ENCODE measurements at regions not wholly inside any gene's neighbourhood (a gene's known extent, or its start where the extent isn't known, plus 50 kb on each side); places are given as distances from the start of the nearest gene placed in this dataset.

DNA sequence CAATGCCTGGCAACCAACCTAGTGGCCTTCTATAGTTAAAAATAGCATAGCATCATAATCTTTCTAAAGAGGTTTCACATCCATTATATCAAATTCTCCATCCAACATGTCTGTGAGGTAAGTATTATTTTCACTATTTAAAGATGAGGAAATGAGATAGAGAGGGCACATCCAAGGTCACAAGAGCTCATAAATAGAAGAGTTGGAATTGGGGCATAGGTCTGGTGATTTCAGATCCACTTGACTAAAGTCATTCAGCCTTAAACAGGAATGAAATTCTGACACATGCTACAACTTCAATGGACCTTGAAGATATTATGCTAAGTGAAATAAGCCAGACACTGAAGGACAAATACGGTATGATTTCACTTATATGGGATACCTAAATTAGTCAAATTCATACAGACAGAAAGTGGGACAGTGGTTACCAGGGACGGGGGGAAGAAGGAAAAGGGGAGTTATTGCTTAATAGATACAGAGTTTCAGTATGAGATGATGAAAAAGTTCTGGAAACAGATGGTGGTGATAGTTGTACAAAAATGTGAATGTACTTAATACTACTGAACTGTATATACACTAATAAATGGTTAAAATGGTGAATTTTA, 259.6 kb upstream of the NR4A3 start:
- H3K36me3 ChIP-seq (ENCODE audit: insufficient read depth, low read depth, low read length): no peaks in the 10 kb centered on the region
- no peaks in the 10 kb centered on the region for H3K4me1 ChIP-seq (ENCODE audit: insufficient read depth, low read length)
- H3K9me3 ChIP-seq (ENCODE audit: insufficient read depth, low read depth, low read length): no peaks in the 10 kb centered on the region
- no peaks in the 10 kb centered on the region for H3K27me3 ChIP-seq (ENCODE audit: insufficient read depth, low read length)
- H3K9ac ChIP-seq (ENCODE audit: low read depth, low read length): no peak overlapping the region
- H3K27ac ChIP-seq (ENCODE audit: low read length): no peak overlapping the region
- no peak overlapping the region for H3K4me3 ChIP-seq (ENCODE audit: low read length)

- Histone ChIP-seq H3K4me3 (ENCODE audit: low read length) (no peak overlapping the region), H3K36me3 (ENCODE audit: insufficient read depth, low read depth, low read length) (no peaks in the 10 kb centered on the region), H3K9me3 (ENCODE audit: insufficient read depth, low read depth, low read length) (no peaks in the 10 kb centered on the region), H3K4me1 (ENCODE audit: insufficient read depth, low read length) (no peaks in the 10 kb centered on the region), H3K27ac (ENCODE audit: low read length) (no peak overlapping the region), H3K27me3 (ENCODE audit: insufficient read depth, low read length) (no peaks in the 10 kb centered on the region), H3K9ac (ENCODE audit: low read depth, low read length) (no peak overlapping the region)
Measured at GRCh38 chr9:99563364-99563763, 258.3 kb upstream of the NR4A3 start.

- Histone ChIP-seq H3K4me3 (ENCODE audit: low read length) (no peak overlapping the region), H3K9me3 (ENCODE audit: insufficient read depth, low read depth, low read length) (no peaks in the 10 kb centered on the region), H3K27me3 (ENCODE audit: insufficient read depth, low read length) (no peaks in the 10 kb centered on the region), H3K27ac (ENCODE audit: low read length) (no peak overlapping the region), H3K9ac (ENCODE audit: low read depth, low read length) (no peak overlapping the region), H3K4me1 (ENCODE audit: insufficient read depth, low read length) (no peaks in the 10 kb centered on the region), H3K36me3 (ENCODE audit: insufficient read depth, low read depth, low read length) (no peaks in the 10 kb centered on the region)
Measured at GRCh38 chr9:99565203-99565602, 256.5 kb upstream of the NR4A3 start.

GRCh38 chr9:99567436-99567835, 254.2 kb upstream of the NR4A3 start:
- Histone ChIP-seq H3K4me1 (ENCODE audit: insufficient read depth, low read length) (no peaks in the 10 kb centered on the region), H3K27me3 (ENCODE audit: insufficient read depth, low read length) (no peaks in the 10 kb centered on the region)

DNA sequence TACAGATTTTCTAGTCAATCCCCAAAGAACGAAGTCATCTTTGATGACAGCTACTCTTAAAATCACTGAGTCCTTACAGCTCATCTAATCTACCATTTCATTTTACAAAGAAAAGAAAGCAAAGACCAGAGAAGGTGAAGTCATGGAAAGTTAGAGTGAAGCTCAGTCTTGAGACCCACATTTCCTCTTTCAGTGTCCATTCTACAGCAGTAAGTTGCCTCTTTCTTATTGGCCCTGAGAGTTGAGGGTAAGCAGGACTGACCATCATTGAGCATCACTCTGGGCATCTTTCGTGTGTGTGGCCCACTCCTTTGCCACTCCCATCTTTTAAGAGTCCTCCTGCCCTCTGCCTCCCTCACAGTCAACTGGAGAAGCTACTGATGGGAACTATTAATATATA, 251.8 kb upstream of the NR4A3 start:
- Histone ChIP-seq H3K4me3 (ENCODE audit: low read length) (no peak overlapping the region), H3K27me3 (ENCODE audit: insufficient read depth, low read length) (no peaks in the 10 kb centered on the region), H3K9ac (ENCODE audit: low read depth, low read length) (no peak overlapping the region)

More at GRCh38 chr9:99567436-99567835, 254.2 kb upstream of the NR4A3 start:
- H3K9me3 ChIP-seq (ENCODE audit: insufficient read depth, low read depth, low read length): no peaks in the 10 kb centered on the region
- H3K4me3 ChIP-seq (ENCODE audit: low read length): no peak overlapping the region
- no peaks in the 10 kb centered on the region for H3K36me3 ChIP-seq (ENCODE audit: insufficient read depth, low read depth, low read length)
- H3K9ac ChIP-seq (ENCODE audit: low read depth, low read length): no peak overlapping the region
- H3K27ac ChIP-seq (ENCODE audit: low read length): no peak overlapping the region

DNA sequence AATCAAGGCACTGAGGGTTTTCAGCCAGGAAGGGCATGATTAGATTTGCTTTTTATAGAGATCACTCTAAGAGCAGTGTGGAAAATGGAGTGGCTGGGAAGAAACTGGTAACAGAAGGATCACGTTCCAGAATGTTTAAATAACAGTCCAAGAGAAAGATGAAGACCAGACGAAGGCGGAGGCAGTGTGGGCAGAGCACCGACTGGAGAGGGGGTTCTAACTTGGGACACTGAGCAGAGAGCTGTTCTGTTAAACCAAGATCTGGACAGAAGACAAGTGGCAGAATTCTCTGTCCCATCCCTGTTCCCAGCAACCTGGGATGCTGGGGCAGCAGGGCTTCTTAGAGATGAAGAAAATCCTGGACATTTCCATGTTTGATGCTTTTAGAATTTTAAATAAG, 249.1 kb upstream of the NR4A3 start:
- no peaks in the 10 kb centered on the region for H3K36me3 ChIP-seq (ENCODE audit: insufficient read depth, low read depth, low read length)
- H3K9me3 ChIP-seq (ENCODE audit: insufficient read depth, low read depth, low read length): no peaks in the 10 kb centered on the region
- no peak overlapping the region for H3K4me3 ChIP-seq (ENCODE audit: low read length)
- no peak overlapping the region for H3K27ac ChIP-seq (ENCODE audit: low read length)
- H3K4me1 ChIP-seq (ENCODE audit: insufficient read depth, low read length): peaks cover 7% of the 10 kb centered on the region
- no peaks in the 10 kb centered on the region for H3K27me3 ChIP-seq (ENCODE audit: insufficient read depth, low read length)
- no peak overlapping the region for H3K9ac ChIP-seq (ENCODE audit: low read depth, low read length)

More for the DNA sequence above, 251.8 kb upstream of the NR4A3 start:
- H3K36me3 ChIP-seq (ENCODE audit: insufficient read depth, low read depth, low read length): no peaks in the 10 kb centered on the region
- no peaks in the 10 kb centered on the region for H3K9me3 ChIP-seq (ENCODE audit: insufficient read depth, low read depth, low read length)
- no peaks in the 10 kb centered on the region for H3K4me1 ChIP-seq (ENCODE audit: insufficient read depth, low read length)
- no peak overlapping the region for H3K27ac ChIP-seq (ENCODE audit: low read length)

DNA sequence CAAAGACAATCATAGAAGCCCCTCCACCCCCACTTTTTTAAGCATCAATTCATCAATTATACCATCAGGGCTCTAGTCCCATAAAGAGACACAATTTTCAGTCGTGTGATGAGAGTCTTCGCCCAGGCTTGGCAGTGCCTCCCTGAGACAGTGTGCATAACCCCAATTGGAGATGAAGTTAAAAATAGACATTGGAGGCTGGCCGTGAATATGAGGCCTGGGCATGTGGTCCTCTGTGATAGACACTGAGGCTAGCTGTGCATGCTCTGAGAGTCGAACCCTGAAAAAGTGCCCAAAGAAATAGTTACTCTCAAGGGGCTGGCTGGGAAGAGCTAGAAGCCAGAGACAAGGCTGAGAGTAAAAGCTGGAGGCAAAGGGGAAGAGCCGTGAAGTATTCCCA, 248.6 kb upstream of the NR4A3 start:
- H3K9ac ChIP-seq (ENCODE audit: low read depth, low read length): no peak overlapping the region
- H3K27ac ChIP-seq (ENCODE audit: low read length): no peak overlapping the region
- H3K4me3 ChIP-seq (ENCODE audit: low read length): no peak overlapping the region
- H3K36me3 ChIP-seq (ENCODE audit: insufficient read depth, low read depth, low read length): no peaks in the 10 kb centered on the region
- no peaks in the 10 kb centered on the region for H3K27me3 ChIP-seq (ENCODE audit: insufficient read depth, low read length)
- peaks cover 7% of the 10 kb centered on the region for H3K4me1 ChIP-seq (ENCODE audit: insufficient read depth, low read length)
- H3K9me3 ChIP-seq (ENCODE audit: insufficient read depth, low read depth, low read length): no peaks in the 10 kb centered on the region

DNA sequence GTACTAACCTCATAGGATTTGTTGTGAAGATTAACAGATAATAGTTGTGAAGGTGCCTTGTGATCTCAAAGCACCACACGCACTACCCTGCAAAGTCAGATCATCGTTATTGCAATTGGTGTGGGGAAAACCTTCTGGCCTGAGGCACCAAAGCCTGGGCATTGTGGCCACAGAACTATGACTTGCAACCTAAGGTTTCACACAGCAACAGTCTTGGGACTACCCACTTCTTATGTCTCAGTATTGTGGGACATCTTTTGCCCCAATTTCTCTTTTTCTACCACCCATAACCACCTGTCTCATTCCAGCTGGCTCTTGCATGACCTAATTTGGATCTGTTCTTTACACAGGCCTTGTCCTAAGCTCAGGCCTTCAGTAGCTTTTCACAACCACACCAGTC, 247.8 kb upstream of the NR4A3 start:
- H3K9me3 ChIP-seq (ENCODE audit: insufficient read depth, low read depth, low read length): no peaks in the 10 kb centered on the region
- H3K9ac ChIP-seq (ENCODE audit: low read depth, low read length): no peak overlapping the region
- H3K27me3 ChIP-seq (ENCODE audit: insufficient read depth, low read length): no peaks in the 10 kb centered on the region
- H3K27ac ChIP-seq (ENCODE audit: low read length): no peak overlapping the region
- no peak overlapping the region for H3K4me3 ChIP-seq (ENCODE audit: low read length)
- H3K4me1 ChIP-seq (ENCODE audit: insufficient read depth, low read length): peaks cover 7% of the 10 kb centered on the region
- H3K36me3 ChIP-seq (ENCODE audit: insufficient read depth, low read depth, low read length): no peaks in the 10 kb centered on the region

GRCh38 chr9:99576002-99576401, 245.7 kb upstream of the NR4A3 start:
- Histone ChIP-seq H3K36me3 (ENCODE audit: insufficient read depth, low read depth, low read length) (no peaks in the 10 kb centered on the region), H3K27ac (ENCODE audit: low read length) (no peak overlapping the region), H3K4me3 (ENCODE audit: low read length) (no peak overlapping the region), H3K9ac (ENCODE audit: low read depth, low read length) (no peak overlapping the region), H3K4me1 (ENCODE audit: insufficient read depth, low read length) (peaks cover 7% of the 10 kb centered on the region), H3K27me3 (ENCODE audit: insufficient read depth, low read length) (no peaks in the 10 kb centered on the region), H3K9me3 (ENCODE audit: insufficient read depth, low read depth, low read length) (no peaks in the 10 kb centered on the region)

- no peak overlapping the region for H3K9ac ChIP-seq (ENCODE audit: low read depth, low read length)
Measured at GRCh38 chr9:99576876-99577275, 244.8 kb upstream of the NR4A3 start.

GRCh38 chr9:99577351-99577750, 244.3 kb upstream of the NR4A3 start:
- no peaks in the 10 kb centered on the region for H3K36me3 ChIP-seq (ENCODE audit: insufficient read depth, low read depth, low read length)
- H3K27me3 ChIP-seq (ENCODE audit: insufficient read depth, low read length): no peaks in the 10 kb centered on the region
- H3K27ac ChIP-seq (ENCODE audit: low read length): no peak overlapping the region
- H3K9ac ChIP-seq (ENCODE audit: low read depth, low read length): no peak overlapping the region
- H3K9me3 ChIP-seq (ENCODE audit: insufficient read depth, low read depth, low read length): no peaks in the 10 kb centered on the region
- H3K4me3 ChIP-seq (ENCODE audit: low read length): no peak overlapping the region
- H3K4me1 ChIP-seq (ENCODE audit: insufficient read depth, low read length): peaks cover 7% of the 10 kb centered on the region

More at GRCh38 chr9:99576876-99577275, 244.8 kb upstream of the NR4A3 start:
- H3K9me3 ChIP-seq (ENCODE audit: insufficient read depth, low read depth, low read length): no peaks in the 10 kb centered on the region
- no peak overlapping the region for H3K4me3 ChIP-seq (ENCODE audit: low read length)
- peaks cover 7% of the 10 kb centered on the region for H3K4me1 ChIP-seq (ENCODE audit: insufficient read depth, low read length)
- no peaks in the 10 kb centered on the region for H3K27me3 ChIP-seq (ENCODE audit: insufficient read depth, low read length)
- no peak overlapping the region for H3K27ac ChIP-seq (ENCODE audit: low read length)
- no peaks in the 10 kb centered on the region for H3K36me3 ChIP-seq (ENCODE audit: insufficient read depth, low read depth, low read length)

DNA sequence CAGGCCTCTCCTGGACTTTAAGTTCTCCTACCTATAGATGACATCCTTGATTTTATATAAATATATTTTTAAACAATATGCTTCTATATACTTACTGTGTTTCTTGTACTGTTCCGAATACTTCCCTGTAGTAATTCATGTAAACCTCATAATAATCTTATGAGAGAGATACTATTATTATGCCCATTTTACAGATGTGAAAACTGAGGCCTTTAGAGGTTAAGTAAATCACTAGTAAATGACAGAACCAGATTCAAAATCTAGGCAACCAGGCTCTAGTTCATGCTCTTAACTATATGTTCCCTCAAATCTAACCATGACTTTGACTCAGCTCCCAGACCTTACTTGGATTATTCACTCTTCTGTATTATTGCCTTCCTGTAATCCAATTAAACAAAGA, 243.0 kb upstream of the NR4A3 start:
- H3K27me3 ChIP-seq (ENCODE audit: insufficient read depth, low read length): no peaks in the 10 kb centered on the region
- H3K4me1 ChIP-seq (ENCODE audit: insufficient read depth, low read length): peaks cover 7% of the 10 kb centered on the region
- no peak overlapping the region for H3K9ac ChIP-seq (ENCODE audit: low read depth, low read length)
- H3K27ac ChIP-seq (ENCODE audit: low read length): no peak overlapping the region
- no peaks in the 10 kb centered on the region for H3K9me3 ChIP-seq (ENCODE audit: insufficient read depth, low read depth, low read length)
- H3K4me3 ChIP-seq (ENCODE audit: low read length): no peak overlapping the region
- H3K36me3 ChIP-seq (ENCODE audit: insufficient read depth, low read depth, low read length): no peaks in the 10 kb centered on the region

All from iPS-20b (cell line).